Gastrocnemius medialis (tissue), 4 donors: ENCODE measurements at regions not wholly inside any gene's neighbourhood (a gene's known extent, or its start where the extent isn't known, plus 50 kb on each side); places are given as distances from the start of the nearest gene placed in this dataset.

Experiments used
- ATAC-seq, 2 donors: fragments of 150-250 bp; one replicate each; pipeline ENCODE4 v1.9.1; 2016
- DNase-seq, 2 donors: peaks; one replicate each; pipeline ENCODE4 v3.0.0-alpha.2; 2019
- H3K27ac ChIP-seq, 4 donors: fragments of 200-600 bp; sonication (generic); 1 replicate in 1 of 4; 2 replicates in 3 of 4; pipeline ENCODE4 v1.5.1; 2016 to 2018; ENCODE audit warnings: mild to moderate bottlenecking in 2 of 4, moderate library complexity in 1 of 4
- H3K27me3 ChIP-seq, 3 donors: fragments of 200-600 bp; sonication (generic) in 2 of 3; 1 replicate in 1 of 3; 2 replicates in 2 of 3; pipeline versions ENCODE4 v1.5.1 to v1.6.0; 2016 to 2019; ENCODE audit warnings: mild to moderate bottlenecking in 1 of 3, moderate library complexity in 1 of 3
- H3K36me3 ChIP-seq, 2 donors: fragments of 200-600 bp; sonication (generic) in 1 of 2; one replicate each; pipeline ENCODE4 v1.5.1; 2017 to 2018
- H3K4me1 ChIP-seq, 2 donors: fragments of 200-600 bp; sonication (generic) in 1 of 2; one replicate each; pipeline ENCODE4 v1.5.1; 2016 to 2017; ENCODE audit warnings: mild to moderate bottlenecking in 2 of 2
- H3K4me3 ChIP-seq, 4 donors: fragments of 200-600 bp; sonication (generic) in 3 of 4; 1 replicate in 1 of 4; 2 replicates in 3 of 4; pipeline ENCODE4 v1.5.1; 2016 to 2019; ENCODE audit warnings: mild to moderate bottlenecking in 2 of 4
- H3K9me3 ChIP-seq, 3 donors: fragments of 200-600 bp; sonication (generic) in 2 of 3; 1 replicate in 1 of 3; 2 replicates in 2 of 3; pipeline ENCODE4 v1.5.1; 2016 to 2019
- POLR2A ChIP-seq, 2 donors: fragments of 450-650 bp; IDR thresholded peaks; one replicate each; pipeline ENCODE4 v1.6.1; 2017; ENCODE audit warnings: antibody characterized with exemption in 2 of 2, mild to moderate bottlenecking in 2 of 2, moderate library complexity in 2 of 2
- in situ Hi-C, 4 donors: fragments of 200-750 bp; cut with MboI; loops; one replicate each; pipeline versions ENCODE4 v1.15.0 to v1.8.0; 2017; ENCODE audit warnings: low sequenced_read_pairs in 4 of 4
- intact Hi-C: fragments of 100-400 bp; cut with DNase I; formaldehyde crosslinking; loops from one replicate; pipeline ENCODE4 v1.15.1; 2023; ENCODE audit warnings: low total_unique reads
- TF ChIP-seq, protein P1 (sequence below), 5 experiments: fragments of 450-650 bp in 3 of 5; fragments of 200-600 bp in 2 of 5; sonication (generic) in 2 of 5; IDR thresholded peaks in 4 of 5; conservative IDR thresholded peaks in 1 of 5; 1 replicate in 4 of 5; 2 replicates in 1 of 5; pipeline ENCODE4 v1.5.1; 2016 to 2019; ENCODE audit warnings: antibody characterized with exemption in 5 of 5, mild to moderate bottlenecking in 3 of 5, moderate library complexity in 3 of 5

DNA sequence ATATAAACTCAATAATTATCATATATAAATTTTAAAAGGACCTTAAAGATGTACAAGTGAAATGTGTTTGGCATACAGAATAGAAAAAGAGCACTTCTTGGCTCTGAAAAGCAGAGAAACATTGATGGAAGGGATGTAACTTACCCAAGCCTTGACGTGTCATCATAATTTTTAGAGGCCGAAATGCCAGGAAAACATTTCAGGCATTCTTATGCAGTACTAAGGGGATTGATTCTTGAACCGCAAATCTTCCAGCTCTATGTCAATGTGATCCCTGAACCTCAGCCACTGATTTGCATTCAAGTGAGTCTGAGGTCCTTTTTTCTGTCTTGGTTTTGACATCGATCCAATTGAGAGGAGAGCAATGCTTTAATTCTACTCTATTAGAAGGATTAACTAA is 97.8 kb downstream of the CLDN1 start:
- Histone ChIP-seq H3K4me1 (no peaks in the 10 kb centered on the region), H3K27me3 (no peaks in the 10 kb centered on the region), H3K4me3 (no peak overlapping the region), H3K9me3 (no peaks in the 10 kb centered on the region), H3K36me3 (no peaks in the 10 kb centered on the region), H3K27ac (no peak overlapping the region)
- no peak for DNase-seq
- no peak for ATAC-seq
- intact Hi-C loops = no loop called here
- in situ Hi-C loops = loop anchor here in 2 of 4 donors (10.0 kb wide), 1 partner anchor 100 kb away; the partner anchor contains the start of gene CLDN1 (in 2 of the 2)
- TF ChIP-seq POLR2A (IDR thresholded peaks at IDR 0.05) = no peak
- TF ChIP-seq, protein P1, sequence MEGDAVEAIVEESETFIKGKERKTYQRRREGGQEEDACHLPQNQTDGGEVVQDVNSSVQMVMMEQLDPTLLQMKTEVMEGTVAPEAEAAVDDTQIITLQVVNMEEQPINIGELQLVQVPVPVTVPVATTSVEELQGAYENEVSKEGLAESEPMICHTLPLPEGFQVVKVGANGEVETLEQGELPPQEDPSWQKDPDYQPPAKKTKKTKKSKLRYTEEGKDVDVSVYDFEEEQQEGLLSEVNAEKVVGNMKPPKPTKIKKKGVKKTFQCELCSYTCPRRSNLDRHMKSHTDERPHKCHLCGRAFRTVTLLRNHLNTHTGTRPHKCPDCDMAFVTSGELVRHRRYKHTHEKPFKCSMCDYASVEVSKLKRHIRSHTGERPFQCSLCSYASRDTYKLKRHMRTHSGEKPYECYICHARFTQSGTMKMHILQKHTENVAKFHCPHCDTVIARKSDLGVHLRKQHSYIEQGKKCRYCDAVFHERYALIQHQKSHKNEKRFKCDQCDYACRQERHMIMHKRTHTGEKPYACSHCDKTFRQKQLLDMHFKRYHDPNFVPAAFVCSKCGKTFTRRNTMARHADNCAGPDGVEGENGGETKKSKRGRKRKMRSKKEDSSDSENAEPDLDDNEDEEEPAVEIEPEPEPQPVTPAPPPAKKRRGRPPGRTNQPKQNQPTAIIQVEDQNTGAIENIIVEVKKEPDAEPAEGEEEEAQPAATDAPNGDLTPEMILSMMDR (IDR thresholded peaks at IDR 0.05 in 4 of 5, conservative IDR thresholded peaks at IDR 0.05 in 1 of 5) = no peak

DNA sequence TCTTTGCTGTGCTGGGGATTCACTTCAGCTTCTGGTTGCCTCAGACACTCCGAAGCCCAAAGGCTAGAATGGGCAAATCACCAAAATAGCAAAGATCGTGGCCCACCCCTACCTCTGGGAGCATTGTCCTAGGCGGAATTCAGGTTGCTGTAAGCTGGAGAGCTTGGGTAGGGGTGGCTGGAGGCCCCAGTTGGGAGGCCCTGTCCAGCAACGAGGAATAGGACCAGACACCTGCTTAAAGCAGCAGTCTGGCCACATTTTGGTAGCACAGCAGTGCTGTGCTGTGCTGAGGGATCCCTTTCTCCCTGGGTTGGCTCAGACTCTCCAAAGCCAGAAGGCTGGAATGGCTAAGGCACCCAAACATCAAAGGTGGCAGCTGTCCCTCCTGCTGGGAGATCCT is 99.3 kb downstream of the CLDN1 start:
- TF ChIP-seq, protein P1 (IDR thresholded peaks at IDR 0.05 in 4 of 5, conservative IDR thresholded peaks at IDR 0.05 in 1 of 5) = no peak
- TF ChIP-seq POLR2A (IDR thresholded peaks at IDR 0.05) = no peak
- in situ Hi-C loops (loop anchor here in 2 of 4 donors (10.0 kb wide), 1 partner anchor 102 kb away; the partner anchor contains the start of gene CLDN1 (in 2 of the 2)), intact Hi-C loops (no loop called here)
- ATAC-seq = no peak
- no peaks in the 10 kb centered on the region for H3K27me3 ChIP-seq
- H3K36me3 ChIP-seq = no peaks in the 10 kb centered on the region
- H3K9me3 ChIP-seq = no peaks in the 10 kb centered on the region
- H3K4me3 ChIP-seq = no peak overlapping the region
- no peak overlapping the region for H3K27ac ChIP-seq
- no peak for DNase-seq
- no peaks in the 10 kb centered on the region for H3K4me1 ChIP-seq

DNA sequence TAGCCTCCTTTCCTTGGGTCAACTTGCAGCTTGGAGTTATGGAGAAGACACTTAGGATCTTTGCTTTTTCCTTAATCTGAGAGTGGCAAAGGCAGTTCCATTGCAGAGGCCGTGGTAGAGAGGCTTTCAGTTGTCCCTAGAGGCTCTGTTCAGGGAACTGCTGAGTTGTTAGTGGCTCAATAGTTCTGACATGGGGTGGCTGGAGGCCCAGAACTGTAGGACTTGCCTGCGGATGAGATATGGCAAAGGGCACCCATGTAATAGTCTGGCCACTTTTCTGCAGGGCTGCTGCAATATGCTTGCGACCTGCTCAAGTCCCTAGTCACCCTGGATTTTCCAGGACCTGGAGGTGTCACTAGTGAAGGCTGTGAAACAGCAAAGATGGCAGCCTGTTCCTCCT is 99.9 kb downstream of the CLDN1 start:
- in situ Hi-C loops (loop anchor here in 2 of 4 donors (10.0 kb wide), 1 partner anchor 102 kb away; the partner anchor contains the start of gene CLDN1 (in 2 of the 2)), intact Hi-C loops (no loop called here)
- Histone ChIP-seq H3K27ac (no peak overlapping the region), H3K27me3 (no peaks in the 10 kb centered on the region), H3K36me3 (no peaks in the 10 kb centered on the region), H3K4me3 (no peak overlapping the region), H3K9me3 (no peaks in the 10 kb centered on the region), H3K4me1 (no peaks in the 10 kb centered on the region)
- TF ChIP-seq, protein P1 (IDR thresholded peaks at IDR 0.05 in 4 of 5, conservative IDR thresholded peaks at IDR 0.05 in 1 of 5) = no peak
- no peak for TF ChIP-seq POLR2A (IDR thresholded peaks at IDR 0.05)
- ATAC-seq = no peak
- no peak for DNase-seq

DNA sequence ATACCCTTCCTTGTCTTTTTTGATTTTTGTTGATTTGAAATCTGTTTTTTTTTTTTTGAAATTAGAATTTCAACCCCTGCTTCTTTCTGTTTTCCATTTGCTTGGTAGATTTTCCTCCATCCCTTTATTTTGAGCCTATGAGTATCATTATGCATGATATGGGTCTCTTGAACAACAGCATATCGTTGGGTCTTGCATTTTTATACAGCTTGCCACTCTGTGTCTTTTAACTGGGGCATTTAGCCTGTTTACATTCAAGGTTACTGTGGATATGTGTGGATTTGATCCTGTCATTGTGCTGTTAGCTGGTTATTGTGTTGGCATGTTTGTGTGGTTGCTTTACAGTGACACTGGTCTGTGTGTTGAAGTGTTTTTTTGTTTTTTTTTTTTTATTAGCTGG is 99.7 kb upstream of the P3H2 start:
- intact Hi-C loops = no loop called here
- Histone ChIP-seq H3K4me1 (no peaks in the 10 kb centered on the region), H3K27ac (no peak overlapping the region), H3K27me3 (no peaks in the 10 kb centered on the region), H3K36me3 (no peaks in the 10 kb centered on the region), H3K9me3 (no peaks in the 10 kb centered on the region), H3K4me3 (no peak overlapping the region)
- in situ Hi-C loops = loop anchor here in 2 of 4 donors (10.0 kb wide), 1 partner anchor 104 kb away; the partner anchor contains the start of gene CLDN1 (in 2 of the 2)
- ATAC-seq (no peak), DNase-seq (no peak)
- TF ChIP-seq, protein P1 (IDR thresholded peaks at IDR 0.05 in 4 of 5, conservative IDR thresholded peaks at IDR 0.05 in 1 of 5) = no peak
- TF ChIP-seq POLR2A (IDR thresholded peaks at IDR 0.05) = no peak

DNA sequence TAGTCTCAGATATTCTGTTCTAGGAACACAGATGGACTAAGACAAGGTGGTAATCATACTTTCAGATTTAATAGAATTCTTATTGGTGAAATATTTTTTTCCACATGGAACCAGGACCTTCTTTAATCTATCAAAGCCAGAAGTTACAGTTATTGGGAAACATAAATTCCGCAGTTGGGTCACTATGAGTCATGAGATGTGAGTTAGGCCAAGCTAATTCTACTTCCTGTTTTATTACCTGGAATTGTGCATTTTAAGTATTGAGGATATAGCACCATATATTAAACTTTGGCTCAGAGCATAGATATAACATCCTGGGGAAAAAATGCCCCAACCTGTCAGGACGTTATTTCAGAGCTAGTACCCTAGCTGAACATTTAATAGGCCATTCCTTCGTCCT is 96.4 kb upstream of the P3H2 start:
- in situ Hi-C loops = loop anchor here in 1 of 4 donors (10.0 kb wide), 1 partner anchor 252 kb away; no protein-coding TSS in a partner anchor
- intact Hi-C loops = no loop called here
- H3K4me3 ChIP-seq = no peak overlapping the region
- no peak overlapping the region for H3K27ac ChIP-seq
- no peaks in the 10 kb centered on the region for H3K9me3 ChIP-seq
- no peaks in the 10 kb centered on the region for H3K4me1 ChIP-seq
- ATAC-seq (no peak), DNase-seq (no peak)
- no peaks in the 10 kb centered on the region for H3K36me3 ChIP-seq
- no peak for TF ChIP-seq POLR2A (IDR thresholded peaks at IDR 0.05)
- TF ChIP-seq, protein P1 (IDR thresholded peaks at IDR 0.05 in 4 of 5, conservative IDR thresholded peaks at IDR 0.05 in 1 of 5) = no peak
- H3K27me3 ChIP-seq = no peaks in the 10 kb centered on the region
